HFF-Myc (cell line): ENCODE measurements at regions not wholly inside any gene's neighbourhood (a gene's known extent, or its start where the extent isn't known, plus 50 kb on each side); places are given as distances from the start of the nearest gene placed in this dataset.
"Not testable (repeated sequence)": the region's sequence is repeated elsewhere in the genome, so short reads cannot be mapped to it uniquely, and the experiment has no call there.

ENCODE experiments used
- DNase-seq: peaks from one replicate; pipeline ENCODE4 v3.0.0-alpha.2; 2011; ENCODE audit warnings: low read depth; ENCODE audit errors: extremely low read depth
- H3K4me3 ChIP-seq: replicated peaks from 2 replicates; pipeline ENCODE4 v1.5.1; 2011; ENCODE audit warnings: low read depth, mild to moderate bottlenecking, control low read depth, low read length
- CTCF ChIP-seq: IDR thresholded peaks from 2 replicates; pipeline ENCODE4 v1.5.1; 2012; ENCODE audit warnings: mild to moderate bottlenecking, low read depth, low read length, control low read depth; ENCODE audit errors: missing control alignments

- no peak for TF ChIP-seq CTCF
- DNase-seq: no peak
- H3K4me3 ChIP-seq: no peak overlapping the region
Observed at GRCh38 chr3:6491768-6492167, 369.1 kb upstream of the GRM7 start.

GRCh38 chr3:6492306-6492705 lies 368.6 kb upstream of the GRM7 start:
- TF ChIP-seq CTCF: no peak
- no peak for DNase-seq
- H3K4me3 ChIP-seq: no peak overlapping the region

- not testable (repeated sequence) for H3K4me3 ChIP-seq, DNase-seq
Observed at GRCh38 chr3:6498944-6499343, 362.0 kb upstream of the GRM7 start.

GRCh38 chr3:6504347-6504746 lies 356.6 kb upstream of the GRM7 start:
- H3K4me3 ChIP-seq: no peak overlapping the region
- no peak for TF ChIP-seq CTCF
- DNase-seq: no peak

GRCh38 chr3:6504834-6505233 lies 356.1 kb upstream of the GRM7 start:
- TF ChIP-seq CTCF: no peak
- no peak for DNase-seq
- H3K4me3 ChIP-seq: no peak overlapping the region

GRCh38 chr3:6508410-6508759 lies 352.5 kb upstream of the GRM7 start:
- DNase-seq: no peak
- TF ChIP-seq CTCF: no peak
- no peak overlapping the region for H3K4me3 ChIP-seq

GRCh38 chr3:6509576-6509975 lies 351.3 kb upstream of the GRM7 start:
- no peak overlapping the region for H3K4me3 ChIP-seq
- DNase-seq: no peak
- no peak for TF ChIP-seq CTCF
